DOHH2 (cell line): ENCODE measurements at regions not wholly inside any gene's neighbourhood (a gene's known extent, or its start where the extent isn't known, plus 50 kb on each side); places are given as distances from the start of the nearest gene placed in this dataset.

Experiments used
- H3F3A ChIP-seq: fragments of 200-600 bp; sonication (generic), shearing (Covaris generic); 2 replicates; pipeline ENCODE4 v1.6.0; 2016; ENCODE audit warnings: antibody characterized with exemption, mild to moderate bottlenecking; ENCODE audit not compliant: control insufficient read depth, insufficient read depth
- H3K27ac ChIP-seq: fragments of 200-600 bp; sonication (generic); 2 replicates; pipeline ENCODE4 v1.5.1; 2014; ENCODE audit warnings: low read depth, mild to moderate bottlenecking, low read length, moderate library complexity
- H3K27me3 ChIP-seq: fragments of 200-600 bp; sonication (generic); 2 replicates; pipeline ENCODE4 v1.6.1; 2014; ENCODE audit warnings: mild to moderate bottlenecking, low read length, mixed read lengths; ENCODE audit not compliant: control insufficient read depth
- H3K36me3 ChIP-seq: fragments of 200-600 bp; sonication (generic); 2 replicates; pipeline ENCODE4 v1.6.1; 2014; ENCODE audit warnings: mild to moderate bottlenecking, low read length, moderate library complexity, mixed read lengths; ENCODE audit not compliant: control insufficient read depth
- H3K4me1 ChIP-seq: fragments of 200-600 bp; sonication (generic); 2 replicates; pipeline ENCODE4 v1.6.1; 2014; ENCODE audit warnings: mild to moderate bottlenecking, low read length, mixed read lengths; ENCODE audit not compliant: control insufficient read depth
- H3K4me2 ChIP-seq: fragments of 200-600 bp; sonication (generic); 2 replicates; pipeline ENCODE4 v1.6.0; 2014; ENCODE audit warnings: mild to moderate bottlenecking, low read length, moderate library complexity
- H3K4me3 ChIP-seq: fragments of 200-600 bp; sonication (generic); 2 replicates; pipeline ENCODE4 v1.5.1; 2014; ENCODE audit warnings: mild to moderate bottlenecking, low read length, mixed read lengths
- H3K79me2 ChIP-seq: fragments of 200-600 bp; sonication (generic); 2 replicates; pipeline ENCODE4 v1.6.1; 2014; ENCODE audit warnings: mild to moderate bottlenecking, low read length, mixed read lengths; ENCODE audit not compliant: control insufficient read depth
- H3K9me2 ChIP-seq: fragments of 200-600 bp; sonication (generic); replicated peaks from 2 replicates; pipeline ENCODE4 v1.6.1; 2014; ENCODE audit warnings: mild to moderate bottlenecking, low read length, mixed read lengths; ENCODE audit not compliant: control insufficient read depth
- H3K9me3 ChIP-seq: fragments of 200-600 bp; sonication (generic); 2 replicates; pipeline ENCODE4 v1.6.1; 2014; ENCODE audit warnings: antibody characterized with exemption, low read length, mixed read lengths; ENCODE audit not compliant: control insufficient read depth, insufficient read depth
- H4K20me1 ChIP-seq: fragments of 200-600 bp; sonication (generic); 2 replicates; pipeline ENCODE4 v1.6.0; 2014; ENCODE audit warnings: low read depth, mild to moderate bottlenecking, antibody characterized with exemption, low read length, moderate library complexity; ENCODE audit not compliant: control insufficient read depth, insufficient read depth
- EZH2phosphoT487 ChIP-seq: fragments of 200-600 bp; sonication (generic); IDR thresholded peaks from 2 replicates; pipeline ENCODE4 v1.6.1; 2017; ENCODE audit warnings: borderline replicate concordance, mild to moderate bottlenecking, antibody characterized with exemption, low read length, moderate library complexity, mixed read lengths
- TF ChIP-seq, protein P1 (sequence below): fragments of 200-600 bp; sonication (generic); IDR thresholded peaks from one replicate; pipeline ENCODE4 v1.5.1; 2014; ENCODE audit warnings: antibody characterized with exemption, mild to moderate bottlenecking, low read depth, low read length; ENCODE audit not compliant: poor library complexity, severe bottlenecking

DNA sequence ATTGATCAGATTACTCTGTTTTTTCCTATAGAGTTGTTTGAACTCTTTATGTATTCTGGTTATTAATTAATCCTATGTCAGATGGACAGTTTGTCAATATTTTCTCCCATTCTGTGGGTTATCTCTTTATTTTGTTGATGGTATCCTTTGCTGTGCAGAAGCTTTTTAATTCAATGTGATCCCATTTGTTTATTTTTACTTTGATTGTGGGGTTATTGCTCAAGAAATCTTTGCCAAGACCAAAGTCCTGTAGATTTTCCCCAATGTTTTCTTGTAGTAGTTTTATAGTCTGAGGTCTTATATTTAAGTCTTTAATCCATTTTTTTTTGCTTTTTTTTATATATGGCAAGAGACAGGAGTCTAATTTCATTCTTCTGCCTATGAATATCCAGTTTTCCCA, 86.2 kb upstream of the FIGN start:
- no peaks in the 10 kb centered on the region for H4K20me1 ChIP-seq
- no peaks in the 10 kb centered on the region for H3K9me2 ChIP-seq
- H3F3A ChIP-seq = no peaks in the 10 kb centered on the region
- H3K27me3 ChIP-seq = no peaks in the 10 kb centered on the region
- H3K36me3 ChIP-seq = no peaks in the 10 kb centered on the region
- no peaks in the 10 kb centered on the region for H3K9me3 ChIP-seq
- H3K27ac ChIP-seq = no peak overlapping the region
- H3K4me1 ChIP-seq = no peaks in the 10 kb centered on the region
- no peak for TF ChIP-seq EZH2phosphoT487
- H3K4me2 ChIP-seq = no peak overlapping the region
- no peaks in the 10 kb centered on the region for H3K79me2 ChIP-seq
- H3K4me3 ChIP-seq = no peak overlapping the region

- Histone ChIP-seq H3K4me3 (no peak overlapping the region), H3K4me2 (no peak overlapping the region), H3K27me3 (no peaks in the 10 kb centered on the region)
These were observed 77.2 kb upstream of the FIGN start for GRCh38 chr2:163812926-163813520.

GRCh38 chr2:163808406-163808805, 72.6 kb upstream of the FIGN start:
- H3K4me1 ChIP-seq = no peaks in the 10 kb centered on the region
- H3K79me2 ChIP-seq = no peaks in the 10 kb centered on the region
- H3K27me3 ChIP-seq = no peaks in the 10 kb centered on the region
- no peak for TF ChIP-seq EZH2phosphoT487
- TF ChIP-seq, protein P1, sequence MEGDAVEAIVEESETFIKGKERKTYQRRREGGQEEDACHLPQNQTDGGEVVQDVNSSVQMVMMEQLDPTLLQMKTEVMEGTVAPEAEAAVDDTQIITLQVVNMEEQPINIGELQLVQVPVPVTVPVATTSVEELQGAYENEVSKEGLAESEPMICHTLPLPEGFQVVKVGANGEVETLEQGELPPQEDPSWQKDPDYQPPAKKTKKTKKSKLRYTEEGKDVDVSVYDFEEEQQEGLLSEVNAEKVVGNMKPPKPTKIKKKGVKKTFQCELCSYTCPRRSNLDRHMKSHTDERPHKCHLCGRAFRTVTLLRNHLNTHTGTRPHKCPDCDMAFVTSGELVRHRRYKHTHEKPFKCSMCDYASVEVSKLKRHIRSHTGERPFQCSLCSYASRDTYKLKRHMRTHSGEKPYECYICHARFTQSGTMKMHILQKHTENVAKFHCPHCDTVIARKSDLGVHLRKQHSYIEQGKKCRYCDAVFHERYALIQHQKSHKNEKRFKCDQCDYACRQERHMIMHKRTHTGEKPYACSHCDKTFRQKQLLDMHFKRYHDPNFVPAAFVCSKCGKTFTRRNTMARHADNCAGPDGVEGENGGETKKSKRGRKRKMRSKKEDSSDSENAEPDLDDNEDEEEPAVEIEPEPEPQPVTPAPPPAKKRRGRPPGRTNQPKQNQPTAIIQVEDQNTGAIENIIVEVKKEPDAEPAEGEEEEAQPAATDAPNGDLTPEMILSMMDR = no peak
- no peak overlapping the region for H3K4me3 ChIP-seq
- no peaks in the 10 kb centered on the region for H3K9me3 ChIP-seq
- no peaks in the 10 kb centered on the region for H3K9me2 ChIP-seq
- no peaks in the 10 kb centered on the region for H4K20me1 ChIP-seq
- H3F3A ChIP-seq = no peaks in the 10 kb centered on the region
- H3K36me3 ChIP-seq = no peaks in the 10 kb centered on the region
- no peak overlapping the region for H3K4me2 ChIP-seq
- no peak overlapping the region for H3K27ac ChIP-seq

More at GRCh38 chr2:163812926-163813520, 77.2 kb upstream of the FIGN start:
- Histone ChIP-seq H4K20me1 (no peaks in the 10 kb centered on the region), H3K4me1 (no peaks in the 10 kb centered on the region), H3K9me2 (no peaks in the 10 kb centered on the region), H3F3A (no peaks in the 10 kb centered on the region), H3K36me3 (no peaks in the 10 kb centered on the region), H3K27ac (no peak overlapping the region), H3K79me2 (no peaks in the 10 kb centered on the region), H3K9me3 (no peaks in the 10 kb centered on the region)
- TF ChIP-seq, protein P1 = no peak
- no peak for TF ChIP-seq EZH2phosphoT487

GRCh38 chr2:163802284-163802683, 66.5 kb upstream of the FIGN start:
- Histone ChIP-seq H4K20me1 (no peaks in the 10 kb centered on the region), H3K4me1 (no peaks in the 10 kb centered on the region), H3K4me3 (no peak overlapping the region), H3K27ac (no peak overlapping the region), H3F3A (no peaks in the 10 kb centered on the region), H3K9me3 (no peaks in the 10 kb centered on the region), H3K9me2 (no peaks in the 10 kb centered on the region), H3K36me3 (no peaks in the 10 kb centered on the region), H3K79me2 (no peaks in the 10 kb centered on the region), H3K4me2 (no peak overlapping the region), H3K27me3 (no peaks in the 10 kb centered on the region)
- TF ChIP-seq, protein P1 = no peak
- no peak for TF ChIP-seq EZH2phosphoT487
